Fibroblast of lung (primary cell): ENCODE measurements at regions not wholly inside any gene's neighbourhood (a gene's known extent, or its start where the extent isn't known, plus 50 kb on each side); places are given as distances from the start of the nearest gene placed in this dataset.
A peak's percentile ranks its signal among the peaks of the same experiment; 100 is the strongest.

Source experiments
- DNase-seq, 2 donors: peaks; one replicate each; pipeline versions ENCODE4 v3.0.0 to v3.0.0-alpha.2; 2010; ENCODE audit warnings: low read depth in 2 of 2
- H2AFZ ChIP-seq: 2 replicates; pipeline ENCODE4 v1.5.1; 2012; ENCODE audit warnings: low read length, control low read depth, inconsistent platforms
- H3K27ac ChIP-seq: 2 replicates; pipeline ENCODE4 v1.5.1; 2011; ENCODE audit warnings: low read length, control low read depth; ENCODE audit not compliant: insufficient read depth
- H3K27me3 ChIP-seq: 2 replicates; pipeline ENCODE4 v1.5.1; 2011; ENCODE audit warnings: mild to moderate bottlenecking, low read length; ENCODE audit not compliant: control insufficient read depth, insufficient read depth
- H3K36me3 ChIP-seq: 2 replicates; pipeline ENCODE4 v1.5.1; 2011; ENCODE audit warnings: low read length; ENCODE audit not compliant: control insufficient read depth, insufficient read depth
- H3K4me1 ChIP-seq: 2 replicates; pipeline ENCODE4 v1.5.1; 2011; ENCODE audit warnings: low read length; ENCODE audit not compliant: control insufficient read depth, insufficient read depth; ENCODE audit errors: extremely low read depth
- H3K4me2 ChIP-seq: 2 replicates; pipeline ENCODE4 v1.5.1; 2011; ENCODE audit warnings: low read length, control low read depth; ENCODE audit not compliant: insufficient read depth; ENCODE audit errors: extremely low read depth
- H3K4me3 ChIP-seq, 4 experiments: fragments of 200-600 bp in 1 of 4; sonication (generic) in 1 of 4; replicated peaks in 1 of 4; 2 replicates each; pipeline ENCODE4 v1.5.1; 2011 to 2016; ENCODE audit warnings: low read length in 4 of 4, low read depth in 3 of 4, mild to moderate bottlenecking in 3 of 4, control low read depth in 2 of 4, inconsistent platforms in 1 of 4, mixed read lengths in 1 of 4; ENCODE audit not compliant: insufficient read depth in 1 of 4; ENCODE audit errors: control extremely low read depth in 1 of 4
- H3K79me2 ChIP-seq: 2 replicates; pipeline ENCODE4 v1.5.1; 2012; ENCODE audit warnings: mild to moderate bottlenecking, low read length, inconsistent platforms; ENCODE audit not compliant: control insufficient read depth, insufficient read depth
- H3K9ac ChIP-seq: 2 replicates; pipeline ENCODE4 v1.5.1; 2011; ENCODE audit warnings: mild to moderate bottlenecking, low read length, control low read depth; ENCODE audit not compliant: insufficient read depth
- H3K9me3 ChIP-seq: 2 replicates; pipeline ENCODE4 v1.5.1; 2012; ENCODE audit warnings: low read depth, low read length; ENCODE audit not compliant: control insufficient read depth, insufficient read depth
- H4K20me1 ChIP-seq: 2 replicates; pipeline ENCODE4 v1.5.1; 2011; ENCODE audit warnings: low read length; ENCODE audit not compliant: control insufficient read depth, insufficient read depth; ENCODE audit errors: extremely low read depth
- EZH2 ChIP-seq: IDR thresholded peaks from 2 replicates; pipeline ENCODE4 v1.5.1; 2012; ENCODE audit warnings: low read length, control low read depth, mild to moderate bottlenecking; ENCODE audit errors: missing control alignments
- TF ChIP-seq, protein P1 (sequence below), 2 donors: IDR thresholded peaks in 1 of 2; conservative IDR thresholded peaks in 1 of 2; 1 replicate in 1 of 2; 2 replicates in 1 of 2; pipeline ENCODE4 v1.5.1; 2011 to 2012; ENCODE audit warnings: low read length in 2 of 2, control low read depth in 1 of 2, inconsistent platforms in 1 of 2, low read depth in 1 of 2, mild to moderate bottlenecking in 1 of 2

- Histone ChIP-seq H3K36me3 (no peaks in the 10 kb centered on the region), H3K4me3 (no peak overlapping the region), H3K27ac (no peak overlapping the region), H3K9me3 (no peaks in the 10 kb centered on the region), H3K4me2 (no peak overlapping the region), H4K20me1 (no peaks in the 10 kb centered on the region), H3K9ac (no peak overlapping the region), H3K79me2 (no peaks in the 10 kb centered on the region), H3K27me3 (no peaks in the 10 kb centered on the region), H3K4me1 (no peaks in the 10 kb centered on the region), H2AFZ (no peak overlapping the region)
- TF ChIP-seq, protein P1, sequence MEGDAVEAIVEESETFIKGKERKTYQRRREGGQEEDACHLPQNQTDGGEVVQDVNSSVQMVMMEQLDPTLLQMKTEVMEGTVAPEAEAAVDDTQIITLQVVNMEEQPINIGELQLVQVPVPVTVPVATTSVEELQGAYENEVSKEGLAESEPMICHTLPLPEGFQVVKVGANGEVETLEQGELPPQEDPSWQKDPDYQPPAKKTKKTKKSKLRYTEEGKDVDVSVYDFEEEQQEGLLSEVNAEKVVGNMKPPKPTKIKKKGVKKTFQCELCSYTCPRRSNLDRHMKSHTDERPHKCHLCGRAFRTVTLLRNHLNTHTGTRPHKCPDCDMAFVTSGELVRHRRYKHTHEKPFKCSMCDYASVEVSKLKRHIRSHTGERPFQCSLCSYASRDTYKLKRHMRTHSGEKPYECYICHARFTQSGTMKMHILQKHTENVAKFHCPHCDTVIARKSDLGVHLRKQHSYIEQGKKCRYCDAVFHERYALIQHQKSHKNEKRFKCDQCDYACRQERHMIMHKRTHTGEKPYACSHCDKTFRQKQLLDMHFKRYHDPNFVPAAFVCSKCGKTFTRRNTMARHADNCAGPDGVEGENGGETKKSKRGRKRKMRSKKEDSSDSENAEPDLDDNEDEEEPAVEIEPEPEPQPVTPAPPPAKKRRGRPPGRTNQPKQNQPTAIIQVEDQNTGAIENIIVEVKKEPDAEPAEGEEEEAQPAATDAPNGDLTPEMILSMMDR (conservative IDR thresholded peaks at IDR 0.05 in 1 of 2, IDR thresholded peaks at IDR 0.05 in 1 of 2; ENCODE audit: low read depth in 1 of 2, low read length in 2 of 2), result no peak
- no peak for TF ChIP-seq EZH2
- DNase-seq, result no peak
Measured at GRCh38 chr1:213723187-213723586, 264.6 kb upstream of the PROX1 start.

DNA sequence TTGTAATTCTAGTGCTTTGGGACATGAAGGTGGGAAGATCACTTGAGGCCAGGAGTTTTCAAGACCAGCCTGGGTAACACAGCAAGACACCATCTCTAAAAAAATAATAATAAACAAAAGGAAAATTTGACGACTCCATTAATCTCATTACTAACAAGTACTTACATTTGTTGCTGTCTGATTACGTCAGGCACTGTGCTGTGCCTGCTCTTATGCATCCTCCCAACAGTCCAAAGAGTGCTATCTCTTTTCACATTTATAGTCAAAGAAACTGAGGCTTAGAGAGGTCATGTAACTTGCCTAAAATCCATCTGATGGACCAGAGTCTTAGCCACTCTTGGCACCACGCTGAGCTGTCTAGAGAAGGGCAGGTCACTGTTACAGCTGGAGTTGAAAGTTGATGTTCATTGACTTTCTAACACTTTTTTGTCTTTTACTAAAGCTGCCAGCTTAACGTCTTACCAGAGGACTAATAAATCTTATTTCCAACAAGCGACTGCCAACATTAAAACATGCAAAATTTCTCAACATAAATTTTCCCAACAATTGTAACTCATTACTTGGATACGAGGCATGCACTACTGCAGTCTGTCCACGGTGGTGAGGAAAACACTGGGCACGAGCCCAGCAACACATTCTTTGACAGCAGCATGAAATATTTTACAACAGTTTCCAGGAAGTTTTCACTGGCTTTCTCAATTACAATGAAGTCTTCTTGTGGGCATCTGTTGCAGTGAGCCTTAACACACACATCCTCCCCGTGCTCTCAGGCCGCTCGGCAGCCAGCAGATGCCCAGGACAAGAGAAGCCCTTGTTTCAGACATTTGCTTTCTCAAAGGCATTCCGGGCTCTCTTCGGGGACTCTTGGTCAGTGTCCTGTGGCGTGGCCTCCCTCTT is 262.9 kb upstream of the PROX1 start:
- H3K9me3 ChIP-seq, result no peaks in the 10 kb centered on the region
- no peak overlapping the region for H3K27ac ChIP-seq
- no peaks in the 10 kb centered on the region for H3K27me3 ChIP-seq
- no peak overlapping the region for H3K4me2 ChIP-seq
- TF ChIP-seq, protein P1 (conservative IDR thresholded peaks at IDR 0.05 in 1 of 2, IDR thresholded peaks at IDR 0.05 in 1 of 2; ENCODE audit: low read depth in 1 of 2, low read length in 2 of 2), result no peak
- no peak for TF ChIP-seq EZH2
- no peaks in the 10 kb centered on the region for H3K4me1 ChIP-seq
- no peak overlapping the region for H3K9ac ChIP-seq
- no peak overlapping the region for H3K4me3 ChIP-seq
- H2AFZ ChIP-seq, result no peak overlapping the region
- H3K79me2 ChIP-seq, result no peaks in the 10 kb centered on the region
- no peaks in the 10 kb centered on the region for H3K36me3 ChIP-seq
- DNase-seq, result peak; percentile 17 to 42
- H4K20me1 ChIP-seq, result no peaks in the 10 kb centered on the region

DNA sequence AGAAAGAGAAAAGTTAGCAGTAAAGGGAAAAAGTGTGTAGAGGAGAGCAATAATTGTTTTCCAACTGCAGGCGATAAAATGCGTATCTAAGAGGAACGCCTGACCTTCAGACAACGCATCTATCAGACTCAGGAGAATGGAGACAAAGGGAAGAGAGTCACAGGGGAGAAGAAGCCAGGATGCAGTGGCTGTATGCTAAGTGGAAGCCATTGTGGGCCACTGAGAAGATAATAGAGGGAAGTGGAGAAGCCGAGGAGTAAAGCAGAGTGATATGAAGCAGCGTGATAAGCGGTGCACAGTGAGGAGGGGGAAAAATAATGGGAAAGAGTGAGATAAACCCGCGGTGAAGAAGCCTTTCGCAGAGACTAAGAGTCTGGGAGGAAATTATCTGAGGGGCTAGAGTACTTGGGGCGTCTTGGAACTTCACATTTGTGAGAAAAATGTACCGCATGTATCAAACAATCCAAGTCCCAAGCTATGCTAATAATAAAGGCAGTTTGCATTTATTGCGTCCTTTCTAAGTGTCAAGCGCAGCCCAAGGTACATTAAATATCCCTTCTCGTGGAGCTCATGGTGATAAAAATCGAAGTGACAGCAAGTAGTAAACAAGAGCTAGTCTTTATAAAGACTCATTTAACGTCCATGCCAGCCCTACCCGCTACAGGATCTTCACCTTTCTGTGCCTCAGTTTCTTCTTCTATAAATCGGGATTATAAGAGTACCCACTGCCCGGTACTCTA is 259.8 kb upstream of the PROX1 start:
- Histone ChIP-seq H4K20me1 (no peaks in the 10 kb centered on the region), H3K4me1 (no peaks in the 10 kb centered on the region), H3K4me2 (no peak overlapping the region), H3K36me3 (no peaks in the 10 kb centered on the region), H3K9ac (no peak overlapping the region), H3K79me2 (no peaks in the 10 kb centered on the region), H3K27me3 (no peaks in the 10 kb centered on the region), H3K4me3 (no peak overlapping the region), H2AFZ (no peak overlapping the region), H3K9me3 (no peaks in the 10 kb centered on the region), H3K27ac (no peak overlapping the region)
- TF ChIP-seq, protein P1 (conservative IDR thresholded peaks at IDR 0.05 in 1 of 2, IDR thresholded peaks at IDR 0.05 in 1 of 2; ENCODE audit: low read depth in 1 of 2, low read length in 2 of 2), result no peak
- TF ChIP-seq EZH2, result no peak
- DNase-seq, result no peak
